T-helper 1 cell (primary cell): ENCODE measurements at regions not wholly inside any gene's neighbourhood (a gene's known extent, or its start where the extent isn't known, plus 50 kb on each side); places are given as distances from the start of the nearest gene placed in this dataset.

ENCODE experiments used
- DNase-seq, 5 donors: peaks; one replicate each; pipeline ENCODE4 v3.0.0-alpha.2; 2012 to 2020

DNA sequence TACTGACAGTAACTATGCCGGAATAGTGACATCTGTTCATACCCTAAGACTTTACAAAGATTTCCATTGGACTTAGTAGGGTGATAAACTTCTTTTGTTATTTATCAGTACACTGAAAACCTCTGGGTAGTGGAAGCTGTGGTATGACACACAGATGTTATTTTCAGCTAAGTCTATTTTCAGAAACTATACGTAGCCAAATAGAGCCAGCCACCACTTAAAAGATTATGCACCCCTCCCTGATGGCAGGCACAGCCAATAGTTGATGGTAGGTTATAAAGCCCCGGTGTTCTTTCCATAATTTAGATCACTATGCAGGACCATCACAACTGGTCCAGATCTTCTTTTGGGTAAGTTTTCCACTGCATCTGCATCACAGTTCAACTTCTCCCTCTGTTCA lies 1603.2 kb upstream of the PABPC4L start:
- no peak for DNase-seq

DNA sequence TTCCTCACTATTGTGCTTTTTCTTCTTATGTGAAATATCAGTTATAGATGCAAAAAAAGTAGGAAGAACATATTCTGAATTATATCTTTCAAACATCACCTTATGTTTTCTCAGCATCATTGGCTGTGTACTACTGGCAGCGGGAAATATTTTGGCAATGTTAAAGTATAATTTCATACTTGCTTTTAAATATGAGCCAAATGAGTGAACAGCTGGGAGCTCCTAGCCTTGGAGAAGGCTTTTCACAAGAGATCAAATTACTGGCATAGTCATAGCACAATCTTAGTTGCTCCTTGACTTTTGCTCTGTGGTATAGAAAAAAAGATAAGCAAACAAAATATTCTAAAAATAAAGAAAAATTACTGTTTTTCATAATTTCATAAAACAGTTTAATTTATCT lies 1575.8 kb upstream of the PABPC4L start:
- DNase-seq, result no peak

DNA sequence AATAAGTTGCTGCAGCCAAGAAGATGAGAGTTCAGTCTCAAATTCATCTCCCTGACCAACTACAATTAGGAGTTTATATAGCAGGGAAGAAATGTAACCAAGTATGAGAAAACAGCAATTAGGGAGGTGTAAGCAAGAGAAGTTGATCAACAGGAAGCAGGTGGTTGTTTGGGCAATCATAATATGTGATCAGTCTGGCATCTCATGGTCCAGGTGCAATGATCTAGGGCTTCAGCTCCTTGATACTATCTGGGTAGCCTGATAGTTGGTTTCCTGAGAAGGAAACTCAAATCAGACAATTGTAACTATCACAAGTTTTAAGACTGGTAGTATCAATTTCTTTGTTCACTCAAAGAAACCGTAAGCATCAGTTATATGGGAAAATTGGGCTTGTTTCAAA lies 1574.3 kb upstream of the PABPC4L start:
- no peak for DNase-seq

DNA sequence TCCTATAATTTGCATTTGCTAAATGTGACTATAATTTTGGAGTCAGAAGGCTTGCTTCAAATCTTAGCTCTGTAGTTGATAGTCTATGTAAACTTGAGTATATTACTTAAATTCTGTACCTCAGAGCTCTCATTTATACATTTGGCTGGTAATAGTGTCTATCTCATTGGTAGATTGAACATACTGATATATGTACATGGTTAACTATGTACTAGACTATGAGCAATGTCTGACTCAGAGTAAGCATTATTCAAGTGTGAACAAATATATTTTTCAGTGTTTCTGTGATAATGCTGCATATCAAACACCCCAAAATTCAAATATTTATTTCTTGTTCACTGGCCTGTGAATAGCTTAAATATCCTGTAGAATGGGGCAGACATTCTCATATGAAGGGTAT lies 1568.9 kb upstream of the PABPC4L start:
- DNase-seq, result no peak

DNA sequence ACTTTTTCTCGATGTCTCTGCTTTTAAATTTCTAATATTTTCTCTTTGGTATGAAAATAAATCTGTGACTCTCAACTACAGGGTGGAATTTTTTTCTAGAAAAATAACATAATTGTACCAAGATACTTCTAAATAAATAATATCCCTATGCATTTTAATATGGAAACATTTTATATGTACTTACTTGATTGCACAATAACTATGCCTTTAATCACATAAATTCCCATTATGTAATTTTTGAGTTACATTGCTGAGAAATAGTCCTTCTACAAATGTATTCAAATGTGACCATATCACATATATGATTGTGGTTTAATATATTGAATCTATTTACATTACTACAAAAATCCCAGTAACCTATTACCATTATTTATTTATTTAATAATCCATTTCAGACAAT lies 1543.3 kb upstream of the PABPC4L start:
- DNase-seq, result no peak

DNA sequence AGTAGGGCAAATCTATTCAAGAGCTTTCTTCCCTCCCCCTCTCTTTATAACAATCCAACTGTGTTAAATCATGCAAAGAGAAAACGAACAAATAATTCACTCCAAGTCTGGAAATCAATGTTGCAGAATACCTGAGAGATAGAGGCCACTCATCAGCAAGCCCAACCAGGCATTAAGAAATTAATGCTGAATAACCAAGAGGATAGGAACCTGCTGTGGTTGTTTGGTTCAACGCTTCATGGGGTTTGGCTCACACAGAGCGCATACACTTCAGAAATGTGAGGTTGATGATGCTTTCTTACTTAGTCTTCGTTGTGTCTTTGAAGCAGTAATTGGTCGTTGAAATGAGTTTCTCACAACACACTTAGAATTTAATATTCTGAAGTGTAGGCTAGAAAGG lies 1540.0 kb upstream of the PABPC4L start:
- DNase-seq, result no peak

DNA sequence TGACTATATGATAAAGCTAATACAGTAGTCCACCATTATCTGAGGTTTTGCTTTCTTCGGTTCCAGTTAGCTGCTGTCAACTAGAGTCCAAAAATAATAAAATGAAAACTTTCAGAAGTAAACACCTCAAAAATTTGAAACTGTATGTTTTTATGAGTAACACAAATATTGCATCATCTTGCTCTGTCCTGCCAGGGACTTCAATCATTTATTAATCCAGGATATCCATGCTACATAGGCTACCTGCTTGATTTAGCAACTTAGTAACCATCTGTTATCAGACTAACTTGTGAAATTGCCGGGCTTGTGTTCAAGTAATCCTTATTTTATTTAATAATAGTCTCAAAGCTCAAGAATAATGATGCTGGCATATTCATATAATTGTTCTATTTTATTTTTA lies 1537.8 kb upstream of the PABPC4L start:
- no peak for DNase-seq

DNA sequence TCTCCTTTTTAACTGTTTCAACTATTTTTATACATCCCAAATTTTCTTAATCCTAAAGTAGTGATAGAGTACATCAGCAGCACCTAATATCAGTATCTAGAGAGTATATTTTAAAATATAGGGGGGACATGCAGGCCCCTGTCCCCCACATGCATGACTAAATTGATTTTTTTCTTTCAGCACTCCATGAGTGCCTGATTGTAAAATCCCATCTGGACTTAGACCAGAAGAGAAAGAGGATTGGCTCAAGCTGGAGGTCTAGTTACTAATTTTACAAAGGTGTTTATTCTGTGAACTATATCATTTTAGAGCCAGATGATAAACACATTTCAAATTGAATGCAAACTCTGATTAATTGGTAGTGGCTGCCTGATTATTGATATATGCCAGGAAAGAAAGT lies 1533.9 kb upstream of the PABPC4L start:
- no peak for DNase-seq

DNA sequence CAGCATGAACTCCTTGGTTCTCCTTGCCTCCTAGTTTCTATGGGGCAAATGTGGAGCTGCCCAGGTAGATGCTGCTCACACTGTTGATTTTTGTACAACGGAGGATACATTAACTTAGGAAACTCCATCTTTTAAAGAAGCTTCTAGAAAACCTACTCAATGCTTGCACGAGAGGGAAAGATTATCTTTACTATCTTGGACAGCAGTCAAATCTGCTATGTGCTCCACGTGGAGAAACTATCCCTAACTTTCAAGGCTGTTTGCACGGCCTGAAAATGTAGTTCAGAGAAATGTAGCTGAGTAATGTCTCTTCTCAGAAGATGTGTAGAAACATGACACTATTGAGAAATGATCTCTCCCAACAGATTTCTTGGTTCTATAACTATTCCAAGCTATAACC lies 1530.9 kb upstream of the PABPC4L start:
- no peak for DNase-seq

DNA sequence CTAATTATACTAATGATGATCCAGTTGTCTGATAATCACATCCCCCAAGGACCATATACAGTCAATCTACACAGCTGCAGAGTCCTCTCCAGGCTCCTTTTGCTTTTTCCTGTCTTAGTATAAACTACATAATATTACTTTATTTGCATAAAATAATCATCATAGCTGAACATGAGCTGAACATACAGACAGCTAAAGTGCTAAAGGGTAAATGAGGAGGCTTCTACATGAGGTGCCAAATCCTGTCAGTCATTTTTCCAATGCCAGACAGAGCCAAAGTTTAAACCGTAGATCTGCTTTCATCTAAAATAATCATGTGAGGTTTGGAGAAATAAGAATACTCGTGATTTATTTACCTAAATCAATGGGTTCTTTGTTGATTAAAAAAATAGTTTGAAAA lies 1530.1 kb upstream of the PABPC4L start:
- DNase-seq, result no peak

DNA sequence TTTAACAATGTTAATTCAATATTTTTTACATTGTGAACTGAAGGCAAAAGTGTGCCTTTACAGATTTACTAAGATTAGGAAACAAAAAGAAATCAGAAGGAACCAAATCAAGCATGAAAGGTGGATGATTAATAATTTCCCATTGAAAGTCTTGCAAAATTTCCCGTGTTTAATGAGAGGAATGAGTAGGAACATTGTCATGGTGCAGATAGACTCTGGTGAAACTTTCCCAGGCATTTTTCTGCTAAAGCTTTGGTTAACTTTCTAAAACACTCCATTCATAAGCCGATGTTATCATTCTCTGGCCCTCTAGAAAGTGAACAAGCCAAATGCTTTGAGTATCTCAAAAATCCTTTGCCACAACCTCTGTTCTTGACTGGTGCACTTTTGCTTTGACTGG lies 1522.8 kb upstream of the PABPC4L start:
- no peak for DNase-seq

DNA sequence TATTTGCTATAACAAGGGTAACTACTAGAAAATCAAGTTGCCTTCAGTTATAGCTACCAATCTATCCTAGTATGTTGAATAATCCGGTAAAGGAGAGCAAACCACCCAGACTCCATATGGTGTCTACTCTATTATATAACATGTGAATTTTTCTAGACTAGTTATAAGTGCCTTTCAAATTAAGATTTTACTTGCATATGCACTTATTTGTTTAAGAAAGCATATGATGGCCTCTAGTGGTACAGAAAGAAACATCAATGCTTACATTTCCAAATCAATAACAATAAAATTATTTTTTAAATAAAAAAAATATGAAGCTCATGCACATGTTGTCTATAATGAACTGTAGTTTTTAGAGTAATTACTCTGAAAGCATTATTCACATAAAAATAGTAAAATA lies 1516.4 kb upstream of the PABPC4L start:
- no peak for DNase-seq

DNA sequence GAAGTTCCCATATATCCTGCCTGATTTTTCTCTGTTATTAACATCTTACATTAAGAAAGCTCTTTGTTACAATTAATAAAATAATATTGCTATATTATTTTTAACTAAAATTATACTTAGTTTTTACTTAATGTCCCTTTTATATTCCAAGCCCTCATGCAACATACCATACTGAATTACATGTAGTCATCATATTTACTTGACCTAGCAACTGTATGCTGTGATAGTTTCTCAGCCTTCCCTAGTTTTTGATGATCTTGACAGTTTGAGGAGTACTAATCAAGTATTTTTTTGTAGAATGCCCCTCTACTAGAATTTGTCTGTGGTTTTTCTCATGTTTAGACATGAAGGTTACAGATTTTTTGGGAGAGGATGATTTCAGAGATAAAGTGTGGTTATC lies 1503.8 kb upstream of the PABPC4L start:
- DNase-seq, result no peak

DNA sequence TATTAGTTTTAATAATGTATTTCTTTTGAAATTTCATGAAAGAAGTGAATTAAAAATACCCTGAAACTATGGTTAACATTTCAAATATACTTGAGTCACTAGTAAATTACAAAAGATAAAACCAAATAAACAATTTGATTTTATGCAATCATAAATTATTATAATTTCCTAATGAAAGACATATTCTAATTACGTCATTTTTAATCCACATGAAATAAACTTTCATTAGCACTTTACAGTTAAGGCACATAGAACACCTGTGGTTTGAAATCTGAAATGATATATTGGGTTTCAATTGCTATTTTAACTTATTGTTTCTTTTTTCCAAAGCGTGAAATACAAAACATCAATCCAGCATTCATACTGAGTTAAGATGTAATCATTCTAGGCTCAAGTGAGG lies 1492.5 kb upstream of the PABPC4L start:
- no peak for DNase-seq

DNA sequence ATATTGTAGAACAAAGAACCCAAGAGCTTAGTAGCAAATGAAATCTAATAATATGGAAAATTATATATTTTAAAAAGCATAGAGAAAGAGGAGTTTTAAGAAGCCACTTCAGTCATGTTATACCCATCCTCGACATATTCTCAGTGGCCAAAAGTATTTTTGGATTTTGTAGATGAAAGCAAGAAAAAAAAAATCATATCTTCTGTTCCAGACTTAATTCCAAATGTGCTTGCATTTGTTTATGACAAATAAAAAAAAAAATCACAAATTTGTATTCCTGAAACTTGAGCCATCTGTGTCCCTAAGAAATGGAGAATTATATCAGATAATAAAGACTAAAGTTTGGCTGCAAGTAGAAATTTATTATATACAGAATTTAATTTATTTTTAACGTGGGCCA lies 1482.4 kb upstream of the PABPC4L start:
- DNase-seq, result no peak

DNA sequence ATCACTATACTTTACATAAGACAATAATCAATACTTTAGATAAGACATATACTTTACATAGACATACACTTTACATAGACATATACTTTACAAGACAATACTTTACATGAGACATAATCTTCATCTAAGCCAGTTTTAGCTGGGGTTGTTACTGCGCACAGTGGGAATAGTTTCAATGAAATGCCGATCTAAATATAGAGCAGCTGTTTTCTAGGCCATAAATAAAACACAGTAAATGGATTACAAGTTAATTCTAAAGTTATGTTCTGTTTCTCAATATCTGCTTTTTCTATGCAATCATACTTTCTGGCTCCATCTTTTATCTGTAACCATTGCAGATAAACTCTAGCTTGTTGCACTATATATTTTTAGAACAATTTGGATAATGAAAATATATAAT lies 1470.6 kb upstream of the PABPC4L start:
- DNase-seq, result no peak

DNA sequence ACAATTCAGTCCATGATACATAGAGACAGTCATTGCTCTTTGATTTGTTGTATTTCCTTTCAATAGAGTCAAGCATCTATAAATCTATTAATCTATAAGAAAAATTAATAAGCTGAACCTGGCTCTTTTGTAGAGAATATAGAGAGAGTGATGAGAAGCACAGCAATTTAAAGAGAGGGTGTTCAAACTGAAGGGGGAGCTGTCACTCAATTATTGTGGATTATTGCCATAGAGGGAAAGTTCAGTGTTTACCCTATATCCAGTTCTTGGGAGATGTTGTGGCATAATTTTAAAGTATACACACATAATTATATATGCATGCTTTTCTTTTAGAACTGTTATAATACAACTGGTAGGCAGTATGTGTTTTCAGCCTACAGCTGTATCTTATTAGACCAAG lies 1469.0 kb upstream of the PABPC4L start:
- DNase-seq, result no peak
